ENCODE measurements at regions not wholly inside any gene's neighbourhood (a gene's known extent, or its start where the extent isn't known, plus 50 kb on each side); places are given as distances from the start of the nearest gene placed in this dataset.

DNA sequence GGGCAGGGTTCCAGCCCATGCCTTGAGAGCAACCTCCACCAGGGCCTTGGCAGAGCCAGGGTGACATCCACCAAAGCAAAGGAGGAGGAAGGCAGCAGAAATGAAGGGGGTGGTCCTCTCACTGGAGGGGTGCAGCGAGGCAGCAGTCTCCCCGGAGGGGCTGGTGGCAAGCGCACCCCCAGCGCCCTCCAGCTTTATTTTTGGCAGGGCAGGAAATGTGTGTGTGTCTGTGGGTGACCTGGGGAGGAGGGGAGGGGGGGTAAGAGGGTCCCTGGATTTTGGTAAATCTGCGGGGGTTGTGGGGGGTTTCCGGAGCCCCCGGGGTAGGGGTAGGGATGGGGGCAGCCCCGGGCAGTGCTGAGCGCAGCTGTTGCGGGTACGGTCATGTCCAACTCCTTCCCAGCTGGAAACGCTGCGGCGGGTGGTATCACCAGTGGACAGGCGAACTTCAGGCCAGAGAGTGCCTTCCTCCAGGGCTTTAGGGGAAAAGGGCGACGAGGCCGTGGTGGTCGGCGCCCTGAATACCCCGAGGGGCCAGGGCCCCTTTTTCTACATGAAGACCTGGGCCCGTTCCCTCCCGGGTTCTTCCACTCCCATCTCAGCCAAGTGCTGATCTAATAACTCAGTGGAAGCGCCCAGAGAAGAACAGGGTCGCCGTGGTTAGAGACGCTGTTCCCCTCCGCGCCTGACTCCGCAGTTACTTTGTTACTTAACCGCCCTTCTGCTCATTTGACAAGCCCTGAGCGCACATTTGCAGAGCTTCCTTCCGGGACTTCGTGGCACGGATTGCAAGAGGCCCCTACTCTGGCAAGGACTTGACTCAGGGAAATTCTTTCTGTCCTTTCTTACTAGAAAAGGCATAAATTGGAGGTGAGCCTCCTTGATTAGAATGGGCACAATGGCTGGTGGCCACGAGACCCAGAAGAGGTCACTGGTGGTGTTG is 55.2 kb downstream of the FOS start:
- no peak for DNase-seq (ENCODE audit: low spot score)

GRCh38 chr14:75334549-75335051 is 56.0 kb downstream of the FOS start:
- DNase-seq (ENCODE audit: low spot score) = no peak

DNA sequence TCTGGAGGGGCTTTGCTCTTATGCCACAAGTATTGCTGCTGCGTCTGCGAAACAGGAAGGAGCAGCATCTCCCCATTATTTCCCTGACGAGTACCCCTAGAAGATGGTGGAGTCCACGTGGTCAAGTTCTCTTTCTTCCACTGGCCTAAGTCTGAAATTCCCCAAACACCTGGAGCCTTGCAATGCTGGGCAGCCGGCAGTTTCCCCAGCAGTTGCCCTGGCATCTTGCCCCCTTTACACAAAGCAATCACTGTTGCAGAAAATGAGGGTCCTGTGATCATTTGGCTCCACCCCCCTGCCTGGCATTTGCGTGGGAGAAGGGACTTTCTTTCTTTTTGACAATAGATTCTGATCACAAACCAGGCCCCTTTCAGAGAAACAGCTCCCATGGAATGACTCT is 56.9 kb downstream of the FOS start:
- no peak for DNase-seq (ENCODE audit: low spot score)

GRCh38 chr14:75338398-75338797 is 59.8 kb downstream of the FOS start:
- DNase-seq (ENCODE audit: low spot score) = no peak

DNA sequence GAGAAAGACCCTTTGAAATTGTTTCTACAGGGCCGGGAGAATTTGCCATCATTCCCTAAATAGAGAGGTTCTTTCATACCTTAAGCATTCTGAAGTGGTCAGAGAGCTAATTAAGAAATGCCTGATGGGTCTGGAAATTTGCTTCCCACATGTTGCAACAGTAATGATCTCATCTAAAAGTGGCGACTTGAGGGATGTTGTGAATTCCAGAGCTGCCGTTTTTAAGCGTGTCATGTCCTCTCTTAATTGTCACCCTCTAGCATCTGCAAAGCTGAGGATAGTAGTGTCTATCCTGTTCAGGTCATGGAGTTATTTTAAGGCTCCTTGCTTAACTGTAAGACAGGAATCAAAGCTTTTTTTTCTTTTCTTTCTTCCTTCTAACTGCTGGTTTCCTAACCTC is 60.4 kb downstream of the FOS start:
- DNase-seq (ENCODE audit: low spot score) = no peak

- DNase-seq (ENCODE audit: low spot score) = no peak
Measured at GRCh38 chr14:75340921-75341320, 62.3 kb downstream of the FOS start.

DNA sequence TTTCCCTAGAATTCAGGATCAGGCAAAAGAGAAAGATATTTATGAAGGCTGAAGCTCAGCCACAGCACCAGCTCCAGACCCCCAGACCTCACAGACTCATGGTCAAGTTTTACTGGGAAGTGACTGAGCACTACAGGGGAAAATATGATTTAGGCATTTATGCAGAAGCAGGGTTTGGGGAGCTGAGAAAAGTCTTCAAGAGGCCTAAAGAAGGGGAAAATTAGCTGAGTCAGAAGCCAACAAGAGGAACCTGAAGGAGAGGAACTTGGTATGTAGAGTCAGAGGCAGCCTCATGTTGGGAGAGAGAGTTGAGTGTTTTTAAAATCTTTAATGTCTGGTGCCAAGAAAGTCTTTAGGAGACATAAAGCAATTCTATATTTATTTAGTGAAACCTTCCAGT is 63.0 kb downstream of the FOS start:
- DNase-seq (ENCODE audit: low spot score) = no peak

DNA sequence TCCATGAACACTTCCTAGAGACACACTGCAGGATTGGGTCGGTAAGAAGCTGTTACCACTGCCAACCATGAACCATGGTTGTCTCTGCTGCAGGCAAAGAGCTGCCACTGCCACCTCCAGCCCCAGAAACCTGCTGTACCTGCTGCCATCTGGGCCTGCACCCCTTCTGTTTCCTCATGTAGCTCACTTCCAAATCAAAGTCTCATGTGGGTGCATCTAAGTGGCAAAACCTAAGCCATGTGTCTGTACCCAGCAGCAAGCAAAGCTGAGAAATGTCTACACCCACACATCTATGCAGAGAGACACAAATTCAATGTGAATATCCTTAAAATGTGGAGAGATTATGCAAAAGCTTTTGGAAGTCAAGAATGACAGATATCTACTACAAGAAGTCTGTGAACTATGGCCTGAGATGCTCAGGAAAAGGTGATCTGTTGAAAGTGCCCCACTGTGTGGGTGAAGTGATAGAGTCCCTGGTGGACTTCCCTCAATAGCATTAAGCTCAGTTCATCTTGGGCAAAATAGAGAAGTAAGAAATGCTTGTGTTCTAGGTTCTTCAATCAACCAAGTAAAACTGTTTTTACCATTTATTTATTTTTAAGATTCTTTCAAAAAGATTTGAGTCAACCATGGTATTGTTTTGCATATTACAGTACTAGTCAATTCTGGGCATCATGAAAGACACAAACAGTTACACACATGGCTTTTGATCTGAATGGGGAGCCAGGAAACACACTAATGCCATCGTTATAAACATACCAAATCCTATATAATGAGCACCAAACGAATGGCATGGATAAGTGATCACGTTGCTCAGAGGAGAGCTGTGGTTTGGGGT is 64.4 kb downstream of the FOS start:
- no peak for DNase-seq (ENCODE audit: low spot score)

GRCh38 chr14:75343911-75344310 is 65.3 kb downstream of the FOS start:
- DNase-seq (ENCODE audit: low spot score) = no peak

DNA sequence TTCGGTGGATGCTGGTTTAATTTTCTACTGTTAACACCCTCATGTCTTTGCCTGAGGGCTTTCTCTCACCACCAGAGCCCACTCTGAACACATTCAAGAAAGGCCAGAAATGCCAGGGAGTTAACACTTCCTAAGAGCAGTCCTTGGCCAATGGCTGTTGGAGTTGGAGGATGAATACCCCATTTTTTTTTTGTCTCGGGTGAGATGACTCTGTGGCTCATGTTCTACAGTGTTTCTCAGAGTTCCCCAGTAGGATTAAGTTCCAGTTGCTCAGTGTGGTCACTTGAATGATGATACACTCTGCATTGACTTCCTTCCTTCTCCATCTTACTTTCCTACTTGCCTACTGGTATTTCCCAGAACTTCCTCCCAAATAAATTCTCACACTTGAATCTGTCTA is 65.8 kb downstream of the FOS start:
- DNase-seq (ENCODE audit: low spot score) = no peak

DNA sequence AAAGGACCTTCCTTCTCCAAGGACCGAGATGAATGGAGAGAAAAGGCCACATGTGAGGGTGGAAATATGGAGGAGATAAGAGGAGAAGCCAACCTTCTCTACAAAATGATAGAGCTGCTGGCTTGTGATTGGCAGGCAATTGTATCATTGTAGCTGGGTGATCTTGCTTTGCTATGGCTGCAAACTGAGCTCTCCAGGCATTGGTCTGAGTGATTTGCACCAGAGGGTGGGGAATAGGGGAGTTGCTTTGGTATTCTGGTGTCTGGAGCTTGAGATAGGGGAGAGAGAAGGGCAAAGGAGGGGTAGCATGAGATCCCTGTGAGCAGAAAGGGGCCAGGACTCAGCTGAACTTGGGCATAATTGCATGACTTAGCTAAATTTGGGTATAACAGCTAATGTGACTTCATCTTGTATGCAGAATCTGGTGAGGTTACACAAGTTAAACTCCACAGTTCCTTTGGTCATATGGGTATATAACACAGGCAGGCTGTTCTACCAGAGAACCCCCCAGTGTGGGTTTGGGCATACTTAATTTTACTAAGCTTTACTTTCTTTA is 72.0 kb downstream of the FOS start:
- DNase-seq (ENCODE audit: low spot score) = no peak

GRCh38 chr14:75359098-75359497 is 68.7 kb upstream of the JDP2 start:
- no peak for DNase-seq (ENCODE audit: low spot score)

- no peak for DNase-seq (ENCODE audit: low spot score)
Measured at GRCh38 chr14:75361041-75361440, 66.8 kb upstream of the JDP2 start.

GRCh38 chr14:75361751-75362433 is 65.9 kb upstream of the JDP2 start:
- no peak for DNase-seq (ENCODE audit: low spot score)

- DNase-seq (ENCODE audit: low spot score) = no peak
Measured at GRCh38 chr14:75363130-75363529, 64.7 kb upstream of the JDP2 start.

GRCh38 chr14:75363570-75364227 is 64.1 kb upstream of the JDP2 start:
- peak; percentile 0 for DNase-seq (ENCODE audit: low spot score)

DNA sequence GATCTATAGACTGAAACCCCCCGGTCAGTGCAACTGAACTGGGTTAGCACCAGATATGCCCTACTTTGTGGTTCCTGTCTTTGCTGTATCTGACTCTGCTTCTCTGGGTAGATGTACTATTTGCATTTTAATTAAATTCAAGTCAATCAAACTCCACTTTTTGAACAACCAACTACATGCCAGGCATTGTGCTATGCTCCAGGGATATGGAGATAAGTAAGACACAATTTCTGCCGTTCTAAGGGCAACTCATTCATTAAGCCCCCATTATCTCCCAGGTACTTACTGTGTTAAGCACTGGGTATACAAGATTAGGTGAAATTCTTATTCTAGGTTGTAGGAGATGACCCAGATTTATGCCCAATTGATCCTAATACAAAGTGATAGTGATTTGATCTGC is 62.7 kb upstream of the JDP2 start:
- DNase-seq (ENCODE audit: low spot score) = no peak

DNA sequence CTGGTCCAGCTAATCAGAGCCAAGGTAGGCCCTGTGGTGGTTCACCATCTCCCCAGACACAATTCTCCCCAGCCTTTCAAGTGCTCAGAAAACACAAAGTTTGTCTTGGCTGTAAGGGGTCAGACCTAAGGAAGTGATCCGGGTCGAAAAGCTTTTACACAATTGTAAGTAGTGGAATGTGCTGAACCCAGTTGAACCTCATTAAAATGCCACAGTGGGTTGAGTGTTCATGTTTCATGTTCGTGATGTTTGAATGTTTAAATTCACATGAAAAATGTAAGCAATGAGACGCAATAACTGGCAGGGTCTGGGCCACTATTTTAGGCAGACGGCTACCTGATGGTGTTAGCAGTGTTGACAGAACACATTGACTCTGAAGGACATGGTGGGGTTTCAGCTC is 60.9 kb upstream of the JDP2 start:
- DNase-seq (ENCODE audit: low spot score) = no peak

DNA sequence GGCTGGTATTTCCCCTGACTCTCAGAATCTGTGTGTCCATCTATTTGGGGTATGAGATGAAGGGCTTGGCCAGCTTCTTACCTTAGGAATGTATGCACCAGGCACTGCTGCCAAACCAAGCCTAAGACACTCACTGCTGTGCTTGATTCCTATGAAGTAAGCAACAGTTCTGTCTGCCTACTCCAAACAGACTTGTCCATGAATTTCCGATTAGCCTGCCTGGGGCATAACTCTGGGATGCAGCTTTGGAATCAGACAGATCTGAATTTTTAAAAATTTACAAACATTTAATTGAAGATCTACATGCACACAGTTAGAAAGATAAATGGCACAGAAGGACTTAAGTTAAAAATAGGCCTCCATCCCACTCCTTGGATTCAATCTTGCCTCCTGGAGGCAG is 59.5 kb upstream of the JDP2 start:
- DNase-seq (ENCODE audit: low spot score) = no peak

DNA sequence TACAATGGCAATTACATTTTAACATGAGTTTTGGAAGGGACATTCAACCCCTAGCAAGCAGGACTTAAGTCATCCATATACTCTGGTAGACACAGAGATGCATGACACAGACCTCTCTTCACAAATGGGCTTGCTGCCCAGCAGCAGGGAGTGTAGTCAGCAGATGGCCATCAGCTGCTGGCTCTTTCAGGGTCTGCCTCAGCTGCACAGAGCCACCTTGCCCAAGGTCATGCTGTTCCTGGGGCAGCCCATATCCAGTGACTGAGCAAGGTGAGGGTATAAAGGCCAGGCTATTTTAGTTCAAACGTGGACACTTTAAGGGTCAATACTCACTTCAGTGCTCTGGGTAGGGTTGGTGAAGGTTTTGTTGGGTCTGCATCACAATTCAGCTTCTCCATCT is 58.3 kb upstream of the JDP2 start:
- no peak for DNase-seq (ENCODE audit: low spot score)

- DNase-seq (ENCODE audit: low spot score) = no peak
Measured at GRCh38 chr14:75370416-75371205, 57.2 kb upstream of the JDP2 start.

Measured in NAMALWA (cell line).